ENCODE measurements at regions not wholly inside any gene's neighbourhood (a gene's known extent, or its start where the extent isn't known, plus 50 kb on each side); places are given as distances from the start of the nearest gene placed in this dataset.

GRCh38 chr14:44165936-44166335 lies 341.1 kb downstream of the FSCB start:
- TF ChIP-seq CTCF (IDR thresholded peaks at IDR 0.05 in 8 of 11, conservative IDR thresholded peaks at IDR 0.05 in 3 of 11) (no peak), POLR2A (IDR thresholded peaks at IDR 0.05) (no peak), POLR2AphosphoS5 (IDR thresholded peaks at IDR 0.05) (no peak)
- H3K36me3 ChIP-seq, result no peaks in the 10 kb centered on the region
- intact Hi-C loops (cut with DNase I; ENCODE audit: low total_unique reads), result no loop called here
- 66 to 81% (median 69%) methylated on average over 3 of the region's 3 CpGs for WGBS, 5 donors
- H3K27me3 ChIP-seq (replicated peaks in 1 of 7), result no peaks in the 10 kb centered on the region
- H3K4me1 ChIP-seq, result no peaks in the 10 kb centered on the region
- H3K4me3 ChIP-seq, result no peak overlapping the region
- DNase-seq, result no peak
- H3K9me3 ChIP-seq, result peaks cover 0 to 9% (median 0%) of the 10 kb centered on the region in 8 donors
- H3K27ac ChIP-seq, result no peak overlapping the region

- Histone ChIP-seq H3K9me3 (peaks cover 0 to 9% (median 0%) of the 10 kb centered on the region in 8 donors), H3K27ac (no peak overlapping the region), H3K4me3 (no peak overlapping the region), H3K4me1 (no peaks in the 10 kb centered on the region), H3K27me3 (replicated peaks in 1 of 7) (no peaks in the 10 kb centered on the region), H3K36me3 (no peaks in the 10 kb centered on the region)
- 49 to 76% (median 73%) methylated on average over 1 of the region's 1 CpG for WGBS, 5 donors
- DNase-seq, result no peak
- intact Hi-C loops (cut with DNase I; ENCODE audit: low total_unique reads), result no loop called here
- TF ChIP-seq POLR2AphosphoS5 (IDR thresholded peaks at IDR 0.05) (no peak), CTCF (IDR thresholded peaks at IDR 0.05 in 8 of 11, conservative IDR thresholded peaks at IDR 0.05 in 3 of 11) (no peak), POLR2A (IDR thresholded peaks at IDR 0.05) (no peak)
Observed at GRCh38 chr14:44165286-44165685, 341.8 kb downstream of the FSCB start.

GRCh38 chr14:44163946-44164345 lies 343.1 kb downstream of the FSCB start:
- intact Hi-C loops (cut with DNase I; ENCODE audit: low total_unique reads), result no loop called here
- Histone ChIP-seq H3K9me3 (peaks cover 0 to 9% (median 0%) of the 10 kb centered on the region in 8 donors), H3K27me3 (replicated peaks in 1 of 7) (no peaks in the 10 kb centered on the region), H3K4me3 (no peak overlapping the region), H3K4me1 (no peaks in the 10 kb centered on the region), H3K27ac (no peak overlapping the region), H3K36me3 (no peaks in the 10 kb centered on the region)
- WGBS, 5 donors, result 65 to 82% (median 74%) methylated on average over 2 of the region's 2 CpGs
- no peak for DNase-seq
- TF ChIP-seq POLR2AphosphoS5 (IDR thresholded peaks at IDR 0.05) (no peak), POLR2A (IDR thresholded peaks at IDR 0.05) (no peak), CTCF (IDR thresholded peaks at IDR 0.05 in 8 of 11, conservative IDR thresholded peaks at IDR 0.05 in 3 of 11) (no peak)

- Histone ChIP-seq H3K4me1 (no peaks in the 10 kb centered on the region), H3K27ac (no peak overlapping the region), H3K4me3 (no peak overlapping the region), H3K9me3 (peaks cover 0 to 10% (median under 1%) of the 10 kb centered on the region in 8 donors), H3K27me3 (replicated peaks in 1 of 7) (no peaks in the 10 kb centered on the region), H3K36me3 (no peaks in the 10 kb centered on the region)
- DNase-seq, result no peak
- TF ChIP-seq POLR2AphosphoS5 (IDR thresholded peaks at IDR 0.05), result no peak
- no peak for TF ChIP-seq CTCF (IDR thresholded peaks at IDR 0.05 in 8 of 11, conservative IDR thresholded peaks at IDR 0.05 in 3 of 11)
- no peak for TF ChIP-seq POLR2A (IDR thresholded peaks at IDR 0.05)
- intact Hi-C loops (cut with DNase I; ENCODE audit: low total_unique reads), result no loop called here
- 81 to 89% (median 85%) methylated on average over 5 of the region's 5 CpGs for WGBS, 5 donors
Observed at GRCh38 chr14:44162197-44162596, 344.9 kb downstream of the FSCB start.

Data from spleen (tissue), 11 donors.